ENCODE measurements at regions not wholly inside any gene's neighbourhood (a gene's known extent, or its start where the extent isn't known, plus 50 kb on each side); places are given as distances from the start of the nearest gene placed in this dataset.

DNA sequence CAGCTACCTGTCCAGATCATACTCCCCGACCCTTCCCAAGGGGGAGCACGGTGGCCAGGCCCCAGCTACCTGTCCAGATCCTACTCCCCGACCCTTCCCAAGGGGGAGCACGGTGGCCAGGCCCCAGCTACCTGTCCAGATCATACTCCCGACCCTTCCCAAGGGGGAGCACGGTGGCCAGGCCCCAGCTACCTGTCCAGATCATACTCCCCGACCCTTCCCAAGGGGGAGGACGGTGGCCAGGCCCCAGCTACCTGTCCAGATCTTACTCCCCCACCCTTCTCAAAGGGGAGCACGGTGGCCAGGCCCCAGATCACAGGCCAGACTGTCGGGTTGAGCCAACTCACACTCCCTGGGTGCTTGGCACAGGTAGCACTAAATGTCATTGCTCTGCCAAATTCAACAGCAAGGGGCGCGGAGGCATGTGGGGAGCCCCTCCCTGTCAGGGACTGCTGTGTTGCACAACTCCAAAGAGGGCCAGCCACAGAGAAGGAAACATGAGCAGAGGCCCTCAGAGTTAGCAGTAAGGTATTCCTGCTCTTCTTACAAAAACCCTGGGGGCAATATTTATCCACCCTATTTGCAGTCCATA, 136.9 kb downstream of the OLFM1 start:
- TF ChIP-seq, protein P1, sequence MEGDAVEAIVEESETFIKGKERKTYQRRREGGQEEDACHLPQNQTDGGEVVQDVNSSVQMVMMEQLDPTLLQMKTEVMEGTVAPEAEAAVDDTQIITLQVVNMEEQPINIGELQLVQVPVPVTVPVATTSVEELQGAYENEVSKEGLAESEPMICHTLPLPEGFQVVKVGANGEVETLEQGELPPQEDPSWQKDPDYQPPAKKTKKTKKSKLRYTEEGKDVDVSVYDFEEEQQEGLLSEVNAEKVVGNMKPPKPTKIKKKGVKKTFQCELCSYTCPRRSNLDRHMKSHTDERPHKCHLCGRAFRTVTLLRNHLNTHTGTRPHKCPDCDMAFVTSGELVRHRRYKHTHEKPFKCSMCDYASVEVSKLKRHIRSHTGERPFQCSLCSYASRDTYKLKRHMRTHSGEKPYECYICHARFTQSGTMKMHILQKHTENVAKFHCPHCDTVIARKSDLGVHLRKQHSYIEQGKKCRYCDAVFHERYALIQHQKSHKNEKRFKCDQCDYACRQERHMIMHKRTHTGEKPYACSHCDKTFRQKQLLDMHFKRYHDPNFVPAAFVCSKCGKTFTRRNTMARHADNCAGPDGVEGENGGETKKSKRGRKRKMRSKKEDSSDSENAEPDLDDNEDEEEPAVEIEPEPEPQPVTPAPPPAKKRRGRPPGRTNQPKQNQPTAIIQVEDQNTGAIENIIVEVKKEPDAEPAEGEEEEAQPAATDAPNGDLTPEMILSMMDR (IDR thresholded peaks at IDR 0.05; ENCODE audit: insufficient read depth, low read length, poor library complexity, severe bottlenecking), result no peak
- no peak for TF ChIP-seq EZH2phosphoT487 (conservative IDR thresholded peaks at IDR 0.05; ENCODE audit: low read length)
